NCI-H1105 treated with DMSO at 0.1 percent for 48 hours (cell line): ENCODE measurements at regions not wholly inside any gene's neighbourhood (a gene's known extent, or its start where the extent isn't known, plus 50 kb on each side); places are given as distances from the start of the nearest gene placed in this dataset.

ENCODE experiments used
- DNase-seq: peaks from one replicate; lab custom pipeline; 2025; lab: John Stamatoyannopoulos, UW

- DNase-seq, result no peak
These were observed 298.4 kb downstream of the SMARCA2 start for GRCh38 chr9:2313512-2313911.

- DNase-seq, result no peak
These were observed 302.4 kb downstream of the SMARCA2 start for GRCh38 chr9:2317591-2317990.

DNA sequence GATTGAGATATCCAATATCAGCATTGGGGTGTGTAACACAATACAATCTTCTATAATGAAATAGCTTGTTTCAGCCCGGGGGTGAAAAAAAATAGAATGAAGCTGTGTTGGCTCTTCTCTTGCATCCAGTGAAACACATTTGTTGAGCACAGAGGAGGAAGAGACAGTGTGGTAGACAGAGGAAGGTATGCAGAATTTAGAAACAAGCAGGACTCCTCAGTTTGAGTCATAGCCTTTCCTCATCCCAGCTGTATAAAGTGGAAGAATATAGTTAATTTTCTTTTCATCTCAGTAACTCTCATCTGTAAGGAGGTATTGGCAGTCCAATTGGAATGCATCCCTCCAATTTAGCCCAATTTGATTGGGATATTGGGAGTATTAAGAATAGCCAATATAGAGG is 302.2 kb upstream of the VLDLR start:
- DNase-seq, result no peak

DNA sequence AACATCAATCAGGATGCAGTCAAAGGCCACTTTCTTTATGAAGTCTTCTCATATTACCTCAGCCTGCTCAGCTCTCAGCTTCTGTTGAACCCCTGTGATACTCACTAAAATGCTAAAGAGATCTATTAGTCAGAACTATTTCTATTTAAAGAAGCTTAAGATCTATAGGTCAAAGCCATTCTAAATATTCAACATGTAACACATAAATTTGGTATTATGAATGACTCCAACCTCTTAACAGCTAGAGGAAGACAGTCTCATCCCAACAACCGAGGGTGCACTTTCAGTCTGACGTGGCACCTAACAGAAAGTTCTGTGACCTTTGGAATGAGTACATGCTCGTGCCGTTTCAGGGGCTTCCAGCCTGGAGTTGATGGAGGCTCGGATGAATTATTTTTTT is 301.5 kb upstream of the VLDLR start:
- DNase-seq, result no peak

DNA sequence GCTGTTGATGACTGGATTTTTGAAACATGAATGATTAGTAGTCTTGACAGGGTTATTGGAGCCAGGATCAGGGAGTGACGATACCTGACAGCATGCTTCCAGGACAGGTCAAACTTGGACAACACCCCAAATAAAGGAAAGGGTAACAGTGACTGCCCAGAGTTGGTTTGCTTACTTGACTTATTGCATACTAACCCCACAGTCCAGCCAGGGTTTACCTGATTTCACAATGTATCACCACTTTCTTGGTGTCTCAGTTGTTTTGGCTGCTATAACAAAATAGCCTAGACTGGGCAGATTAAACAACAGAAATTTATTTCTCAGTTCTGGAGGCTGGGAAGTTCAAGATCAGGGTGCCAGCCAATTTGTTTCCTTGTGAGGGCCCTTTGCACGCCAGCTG is 301.0 kb upstream of the VLDLR start:
- DNase-seq, result no peak

DNA sequence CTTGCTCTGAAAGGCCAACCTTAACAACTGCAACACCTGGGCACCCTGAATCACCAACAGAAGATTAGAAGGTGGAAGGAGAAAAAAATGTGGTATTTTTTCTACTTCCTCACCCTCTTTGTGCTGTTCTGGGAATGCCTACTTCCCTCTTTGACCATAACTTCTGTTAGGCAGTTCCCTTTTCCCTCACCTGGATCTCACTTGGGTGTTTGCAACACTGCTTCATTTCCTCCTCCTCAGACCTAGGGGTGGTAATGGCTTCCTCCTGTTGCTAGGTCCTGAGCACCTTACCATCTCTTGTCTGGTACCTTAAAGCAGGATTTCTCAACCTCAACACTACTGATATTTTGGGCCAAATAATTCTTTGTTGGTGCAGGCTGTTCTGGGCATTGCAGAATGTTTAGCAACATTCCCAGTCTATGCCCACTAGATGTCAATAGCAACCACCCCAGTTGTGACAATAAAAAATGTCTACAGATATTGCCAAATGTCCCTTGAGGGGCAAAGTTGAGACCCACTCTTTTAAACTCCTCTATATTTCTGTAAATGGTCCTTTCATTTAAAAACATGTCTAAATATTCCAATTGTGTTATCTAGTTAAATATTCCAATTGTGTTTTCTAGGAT is 300.0 kb upstream of the VLDLR start:
- no peak for DNase-seq

- DNase-seq, result no peak
These were observed 296.8 kb upstream of the VLDLR start for GRCh38 chr9:2324742-2325141.

- no peak for DNase-seq
These were observed 288.9 kb upstream of the VLDLR start for GRCh38 chr9:2332663-2333062.

DNA sequence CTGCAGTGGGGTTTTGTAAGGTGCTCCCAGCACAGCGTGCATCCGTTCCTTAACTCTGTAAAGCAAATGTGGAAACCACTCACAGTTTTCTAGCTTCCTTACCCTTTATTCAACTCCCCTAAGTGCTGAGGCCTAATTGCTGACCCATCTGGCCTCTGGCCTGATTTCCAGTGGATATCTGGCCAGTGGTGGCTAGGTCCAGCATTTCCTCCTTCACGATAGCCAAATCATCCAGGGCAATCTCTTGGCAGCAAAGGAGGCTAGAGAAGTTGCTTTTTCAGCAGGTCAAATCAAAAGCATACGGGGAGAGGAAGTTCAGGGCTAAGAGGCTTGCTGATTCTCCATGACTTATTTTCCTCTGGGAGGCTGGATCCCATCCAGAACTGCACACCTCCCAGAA is 286.3 kb upstream of the VLDLR start:
- DNase-seq, result no peak

- peak; percentile 31 for DNase-seq
These were observed 285.5 kb upstream of the VLDLR start for GRCh38 chr9:2336055-2336454.

- no peak for DNase-seq
These were observed 284.5 kb upstream of the VLDLR start for GRCh38 chr9:2337131-2337530.

- no peak for DNase-seq
These were observed 284.0 kb upstream of the VLDLR start for GRCh38 chr9:2337627-2338026.

- DNase-seq, result no peak
These were observed 282.7 kb upstream of the VLDLR start for GRCh38 chr9:2338777-2339365.

- DNase-seq, result no peak
These were observed 282.2 kb upstream of the VLDLR start for GRCh38 chr9:2339416-2339815.

DNA sequence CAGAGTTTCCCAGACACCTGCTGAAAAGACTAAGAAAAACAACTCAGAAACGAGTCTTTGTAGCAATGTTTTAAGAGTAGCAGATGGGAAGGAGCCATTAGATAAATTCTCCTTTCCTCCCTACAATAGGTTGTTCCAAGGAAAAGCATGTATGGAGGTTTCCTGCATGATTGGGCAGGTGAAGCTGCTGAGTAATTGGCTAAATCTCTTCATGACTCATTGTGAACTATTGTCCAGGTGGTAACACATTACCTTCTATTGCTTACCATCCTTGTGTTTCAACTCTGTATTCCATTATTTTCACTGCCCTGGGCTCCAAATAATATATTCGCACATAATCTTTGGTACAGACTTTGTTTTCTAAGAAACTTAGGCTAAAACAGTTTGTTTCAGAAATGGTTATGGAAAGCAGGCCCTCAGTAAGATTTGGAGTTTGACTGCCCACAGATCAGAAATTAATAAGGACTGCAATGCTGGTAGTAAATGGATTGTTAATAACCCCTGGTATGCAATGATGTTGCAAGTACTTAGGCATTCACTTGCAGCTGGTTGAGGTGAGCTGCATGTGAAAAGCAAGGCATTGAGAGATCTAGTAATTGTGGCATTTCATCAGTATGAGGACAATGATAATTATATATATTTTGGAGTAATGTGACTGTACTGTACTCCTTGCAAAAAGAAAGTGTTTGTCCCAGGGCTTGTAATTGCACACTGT is 281.4 kb upstream of the VLDLR start:
- no peak for DNase-seq

- no peak for DNase-seq
These were observed 280.5 kb upstream of the VLDLR start for GRCh38 chr9:2341126-2341525.

DNA sequence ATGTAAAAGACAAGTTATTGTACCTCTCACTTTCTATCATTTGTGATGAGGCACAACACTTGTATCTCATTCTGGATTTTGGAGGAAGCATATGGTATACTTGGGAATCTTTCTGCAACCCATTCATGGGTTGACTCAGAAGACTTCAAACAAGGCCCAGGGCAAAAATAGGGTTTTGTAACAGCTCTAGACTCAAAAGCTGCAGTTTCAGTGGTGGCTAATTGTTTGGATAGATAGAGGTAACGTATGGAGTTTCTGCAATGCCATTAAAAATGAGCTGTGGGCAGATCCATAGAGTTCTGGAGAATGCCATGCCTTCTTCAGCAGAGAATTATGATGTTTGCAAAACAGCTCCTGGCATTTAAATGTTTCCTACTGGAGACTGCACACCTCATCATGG is 279.6 kb upstream of the VLDLR start:
- DNase-seq, result no peak

DNA sequence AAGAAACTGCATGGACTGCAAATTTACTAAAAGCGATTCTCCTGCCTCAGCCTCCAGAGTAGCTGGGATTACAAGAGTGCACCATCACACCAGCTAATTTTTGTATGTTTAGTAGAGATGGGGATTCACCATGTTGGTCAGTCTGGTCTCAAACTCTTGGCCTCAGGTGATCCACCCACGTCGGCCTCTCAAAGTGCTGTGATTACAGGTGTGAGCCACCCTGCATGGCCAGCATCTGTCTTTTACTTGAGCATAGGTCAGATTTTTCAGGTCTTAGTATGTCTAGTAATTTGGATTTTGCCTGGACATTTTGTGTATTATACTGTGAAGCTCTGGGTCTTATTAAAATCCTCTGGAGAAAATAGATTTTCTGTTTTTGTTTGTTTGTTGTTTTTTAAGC is 277.8 kb upstream of the VLDLR start:
- DNase-seq, result no peak

DNA sequence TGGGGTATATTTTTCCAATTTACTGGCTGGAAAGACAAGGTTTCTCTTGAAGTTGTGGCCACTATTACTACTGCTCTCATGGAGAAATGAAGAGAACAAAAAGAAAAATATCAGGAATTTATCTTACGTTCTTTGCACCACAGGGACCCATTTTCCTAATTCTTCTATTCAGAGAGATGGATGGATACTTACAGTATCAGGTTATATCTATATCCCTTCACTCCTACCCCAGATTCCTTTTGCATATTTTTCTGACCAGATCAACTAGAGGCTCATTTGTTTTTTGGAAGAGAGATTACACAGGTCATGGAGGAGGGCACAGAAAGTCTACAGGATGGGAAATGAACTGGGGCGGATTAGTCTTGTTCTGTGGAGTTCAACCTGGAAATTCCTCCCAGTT is 277.2 kb upstream of the VLDLR start:
- no peak for DNase-seq

DNA sequence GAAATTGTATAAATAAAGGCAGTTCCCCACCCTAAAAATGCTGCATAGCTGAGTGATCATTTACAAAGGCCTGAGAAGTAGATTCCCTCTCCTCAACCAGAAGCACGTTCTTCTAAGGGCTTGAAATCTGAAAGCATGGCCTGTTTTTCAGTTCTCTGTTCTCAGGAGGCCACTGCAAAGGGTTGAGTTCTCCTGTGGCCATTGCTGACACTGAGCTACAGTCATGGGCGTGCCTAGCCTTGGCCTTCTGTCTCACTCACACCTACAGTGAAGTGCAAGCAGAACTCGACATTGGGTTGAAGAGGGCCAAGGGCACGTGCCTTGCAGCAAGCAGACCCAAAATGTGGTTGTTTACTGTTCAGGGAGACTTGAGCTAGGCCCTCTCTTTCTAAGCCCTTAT is 276.6 kb upstream of the VLDLR start:
- no peak for DNase-seq

DNA sequence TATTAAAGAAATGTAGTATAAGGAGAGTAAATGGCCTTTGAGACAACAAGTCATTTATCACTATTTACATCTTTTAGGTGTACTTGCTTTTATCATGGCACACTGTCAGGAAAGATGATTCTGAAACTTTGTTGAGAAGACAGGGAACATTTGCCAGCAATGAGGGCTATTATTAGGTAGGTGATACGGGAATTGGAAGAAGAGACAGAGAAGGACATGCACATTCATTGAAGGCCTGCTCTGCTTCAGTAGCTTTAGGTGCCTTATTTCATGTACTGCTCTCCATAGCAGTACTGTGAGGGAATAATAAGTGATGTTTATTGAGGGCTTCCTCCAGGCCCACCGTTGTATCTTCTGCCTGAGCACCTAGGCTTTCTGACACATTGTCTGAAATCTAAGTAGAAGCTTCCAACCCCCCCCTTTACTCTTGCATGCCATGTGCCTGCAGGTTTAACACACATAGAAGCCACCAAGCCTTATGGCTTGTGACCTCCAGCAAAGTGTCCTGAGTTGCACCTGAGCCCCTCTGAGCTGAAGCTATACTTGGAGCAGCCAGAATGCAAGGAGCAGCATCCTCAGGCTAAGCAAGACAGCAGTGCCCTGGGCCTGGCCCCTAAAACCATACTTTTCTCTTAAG is 275.2 kb upstream of the VLDLR start:
- DNase-seq, result no peak

- DNase-seq, result no peak
These were observed 270.3 kb upstream of the VLDLR start for GRCh38 chr9:2351324-2351723.

DNA sequence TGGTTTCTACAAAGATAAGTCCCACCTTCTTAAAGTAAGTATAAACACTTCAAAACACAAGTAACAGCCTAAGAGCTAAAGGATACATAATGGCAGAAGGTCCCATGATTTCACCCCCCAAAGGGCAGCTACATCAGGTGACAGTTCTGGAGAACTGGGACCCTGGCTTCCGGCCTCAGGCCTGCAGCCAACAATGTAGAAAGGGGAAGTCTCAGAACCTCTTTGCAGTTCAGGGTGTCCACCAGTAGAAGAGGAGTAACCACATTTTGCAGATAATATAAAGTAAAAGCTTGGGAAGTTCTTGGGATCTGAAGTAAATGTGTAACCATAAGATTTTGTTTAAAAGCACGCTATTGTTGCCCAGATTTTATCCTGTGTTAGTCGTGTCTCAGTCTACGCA is 267.4 kb upstream of the VLDLR start:
- DNase-seq, result no peak
